IMR-90 (cell line): ENCODE measurements at regions not wholly inside any gene's neighbourhood (a gene's known extent, or its start where the extent isn't known, plus 50 kb on each side); places are given as distances from the start of the nearest gene placed in this dataset.

Experiments used
- ATAC-seq: fragments of 200-7000 bp; cut with Tn5 transposase; 2 replicates; pipeline ENCODE4 v1.9.1; 2020; ENCODE audit warnings: low read depth, mild to moderate bottlenecking, moderate library complexity
- BruUV-seq: library from RNA; stranded (reverse); fragments of 400-500 nt; replicated peaks from 2 replicates; lab custom pipeline; 2021; lab: Mats Ljungman, UMichigan
- CTCF ChIA-PET: fragments of 300-600 bp; formaldehyde crosslinking; extraction: SDS; loops from one replicate; lab custom pipeline; 2021; ENCODE audit warnings: antibody characterized with exemption; lab: Yijun Ruan, JAX
- POLR2A ChIA-PET: fragments of 300-600 bp; sonication (Branson Sonifier 250); formaldehyde crosslinking; loops from one replicate; lab custom pipeline; 2022; ENCODE audit warnings: antibody characterized with exemption; ENCODE audit not compliant: unreplicated experiment; lab: Charles Lee
- DNase-seq: peaks from one replicate; pipeline ENCODE4 v3.0.0; 2013
- H2AFZ ChIP-seq: replicated peaks from 2 replicates; pipeline ENCODE3; 2013; ENCODE audit warnings: low read length, mild to moderate bottlenecking; ENCODE audit not compliant: poor library complexity
- H2AK5ac ChIP-seq: 2 replicates; pipeline ENCODE4 v1.6.1; 2013; ENCODE audit warnings: low read depth, low read length, inconsistent platforms
- H2AK9ac ChIP-seq: replicated peaks from 2 replicates; pipeline ENCODE3; 2013; ENCODE audit warnings: mild to moderate bottlenecking, low read depth, low read length, moderate library complexity; ENCODE audit not compliant: poor library complexity
- H2BK120ac ChIP-seq: 2 replicates; pipeline ENCODE4 v1.6.1; 2013; ENCODE audit warnings: low read depth, low read length, inconsistent platforms
- H2BK15ac ChIP-seq: 3 replicates; pipeline ENCODE4 v1.6.1; 2013; ENCODE audit warnings: low read depth, low read length, inconsistent platforms
- H2BK20ac ChIP-seq: 2 replicates; pipeline ENCODE4 v1.6.1; 2013; ENCODE audit warnings: low read depth, mild to moderate bottlenecking, inconsistent platforms, low read length, moderate library complexity
- H2BK5ac ChIP-seq: 2 replicates; pipeline ENCODE4 v1.6.1; 2013; ENCODE audit warnings: mild to moderate bottlenecking, low read depth, low read length, inconsistent platforms; ENCODE audit not compliant: poor library complexity, severe bottlenecking
- H3K14ac ChIP-seq: replicated peaks from 2 replicates; pipeline ENCODE4 v1.6.1; 2013; ENCODE audit warnings: low read depth, low read length, inconsistent platforms
- H3K18ac ChIP-seq: 2 replicates; pipeline ENCODE4 v1.6.1; 2013; ENCODE audit warnings: low read depth, low read length, control low read depth
- H3K23ac ChIP-seq: 2 replicates; pipeline ENCODE4 v1.6.1; 2013; ENCODE audit warnings: low read depth, low read length, inconsistent platforms
- H3K27ac ChIP-seq: 2 replicates; pipeline ENCODE4 v1.5.1; 2013; ENCODE audit warnings: mild to moderate bottlenecking, control low read depth, low read length; ENCODE audit not compliant: insufficient read depth
- H3K27me3 ChIP-seq: 2 replicates; pipeline ENCODE4 v1.6.1; 2013; ENCODE audit warnings: low read length; ENCODE audit not compliant: control insufficient read depth, insufficient read depth
- H3K36me3 ChIP-seq: 2 replicates; pipeline ENCODE4 v1.6.1; 2013; ENCODE audit warnings: low read length, mixed read lengths; ENCODE audit not compliant: control insufficient read depth, insufficient read depth
- H3K4ac ChIP-seq: 2 replicates; pipeline ENCODE4 v1.6.1; 2013; ENCODE audit warnings: low read depth, low read length, inconsistent platforms
- H3K4me1 ChIP-seq: 2 replicates; pipeline ENCODE4 v1.6.1; 2013; ENCODE audit warnings: low read length, mixed read lengths; ENCODE audit not compliant: control insufficient read depth, insufficient read depth
- H3K4me2 ChIP-seq: 2 replicates; pipeline ENCODE4 v1.6.1; 2013; ENCODE audit warnings: low read depth, mild to moderate bottlenecking, control low read depth, low read length, moderate library complexity
- H3K4me3 ChIP-seq: 2 replicates; pipeline ENCODE4 v1.5.1; 2013; ENCODE audit warnings: low read depth, mild to moderate bottlenecking, control low read depth, low read length, moderate library complexity; ENCODE audit not compliant: insufficient read depth
- H3K56ac ChIP-seq: 2 replicates; pipeline ENCODE4 v1.6.1; 2013; ENCODE audit warnings: low read length, inconsistent platforms; ENCODE audit not compliant: insufficient read depth; ENCODE audit errors: extremely low read depth
- H3K79me1 ChIP-seq, 2 experiments: 2 replicates each; pipeline ENCODE4 v1.6.1; 2013; ENCODE audit warnings: low read length in 2 of 2, inconsistent platforms in 1 of 2, low read depth in 1 of 2
- H3K9ac ChIP-seq: 2 replicates; pipeline ENCODE4 v1.6.1; 2013; ENCODE audit warnings: low read depth, low read length, control low read depth
- H3K9me1 ChIP-seq: 2 replicates; pipeline ENCODE4 v1.6.1; 2013; ENCODE audit warnings: low read length, inconsistent platforms; ENCODE audit not compliant: insufficient read depth
- H3K9me3 ChIP-seq: 2 replicates; pipeline ENCODE4 v1.6.1; 2013; ENCODE audit warnings: low read length; ENCODE audit not compliant: control insufficient read depth, insufficient read depth
- H4K20me1 ChIP-seq: 2 replicates; pipeline ENCODE4 v1.6.1; 2013; ENCODE audit warnings: low read length, inconsistent platforms; ENCODE audit not compliant: insufficient read depth
- H4K5ac ChIP-seq: 2 replicates; pipeline ENCODE4 v1.6.1; 2013; ENCODE audit warnings: mild to moderate bottlenecking, low read depth, low read length, control low read depth
- H4K8ac ChIP-seq, 2 experiments: 2 replicates each; pipeline ENCODE4 v1.6.1; 2013; ENCODE audit warnings: low read depth in 2 of 2, low read length in 2 of 2, control low read depth in 1 of 2, inconsistent platforms in 1 of 2
- H4K91ac ChIP-seq: 2 replicates; pipeline ENCODE4 v1.6.1; 2013; ENCODE audit warnings: low read depth, low read length, inconsistent platforms; ENCODE audit not compliant: insufficient read depth
- BHLHE40 ChIP-seq: fragments of 150-350 bp; IDR thresholded peaks from 2 replicates; pipeline ENCODE4 v1.6.1; 2016; ENCODE audit warnings: mild to moderate bottlenecking, low read depth, low read length
- CHD1 ChIP-seq: IDR thresholded peaks from 2 replicates; pipeline ENCODE4 v1.6.1; 2012; ENCODE audit warnings: low read depth, low read length, improper control_type of control experiment
- ELK1 ChIP-seq: fragments of 150-350 bp; IDR thresholded peaks from 2 replicates; pipeline ENCODE4 v1.6.1; 2016; ENCODE audit warnings: low read depth, mild to moderate bottlenecking, low read length, moderate library complexity, borderline replicate concordance
- FOS ChIP-seq: fragments of 150-350 bp; IDR thresholded peaks from 2 replicates; pipeline ENCODE4 v1.6.1; 2016; ENCODE audit warnings: low read depth, low read length
- MAFK ChIP-seq: IDR thresholded peaks from 2 replicates; pipeline ENCODE4 v1.6.1; 2012; ENCODE audit warnings: low read depth, low read length, improper control_type of control experiment
- MAZ ChIP-seq: IDR thresholded peaks from 2 replicates; pipeline ENCODE4 v1.6.1; 2012; ENCODE audit warnings: low read depth, mild to moderate bottlenecking, low read length, improper control_type of control experiment, moderate library complexity, borderline replicate concordance
- MXI1 ChIP-seq: IDR thresholded peaks from 2 replicates; pipeline ENCODE4 v1.6.1; 2012; ENCODE audit warnings: low read depth, mild to moderate bottlenecking, low read length, moderate library complexity, borderline replicate concordance
- POLR2A ChIP-seq: IDR thresholded peaks from 2 replicates; pipeline ENCODE4 v1.6.1; 2012; ENCODE audit warnings: mild to moderate bottlenecking, low read depth, low read length
- RAD21 ChIP-seq: IDR thresholded peaks from 2 replicates; pipeline ENCODE4 v1.6.1; 2012; ENCODE audit warnings: low read length, improper control_type of control experiment
- RCOR1 ChIP-seq: IDR thresholded peaks from 2 replicates; pipeline ENCODE4 v1.6.1; 2012; ENCODE audit warnings: mild to moderate bottlenecking, low read length, improper control_type of control experiment; ENCODE audit not compliant: insufficient replicate concordance
- RFX5 ChIP-seq: IDR thresholded peaks from 2 replicates; pipeline ENCODE4 v1.8.0; 2012; ENCODE audit warnings: low read depth, mild to moderate bottlenecking, low read length, moderate library complexity
- SMC3 ChIP-seq: fragments of 150-350 bp; IDR thresholded peaks from 2 replicates; pipeline ENCODE4 v1.6.1; 2016; ENCODE audit warnings: low read depth, mild to moderate bottlenecking, antibody characterized with exemption, low read length, moderate library complexity
- USF2 ChIP-seq: fragments of 150-350 bp; IDR thresholded peaks from 2 replicates; pipeline ENCODE4 v1.6.1; 2017; ENCODE audit warnings: mild to moderate bottlenecking, antibody characterized with exemption, low read length, low read depth
- WGBS, 2 experiments: methylation state at CpG; one replicate each; pipeline versions ENCODE4 v1.1.5 to v1.1.7; 2013; ENCODE audit warnings: missing lambda C conversion rate in 2 of 2; ENCODE audit not compliant: insufficient read length in 1 of 2; ENCODE audit errors: extremely low coverage in 2 of 2; 5-methylcytosine and 5-hydroxymethylcytosine counted together
- dilution Hi-C: fragments of 300-500 bp; cut with HindIII; formaldehyde crosslinking; loops from one replicate; pipeline ENCODE4 v1.14.3; 2018; ENCODE audit warnings: low sequenced_read_pairs; ENCODE audit not compliant: unreplicated experiment
- in situ Hi-C: fragments of 300-500 bp; cut with MboI; formaldehyde crosslinking; loops from 3 replicates; pipeline ENCODE4 v1.14.3; 2019; ENCODE audit warnings: low sequenced_read_pairs, inconsistent platforms, mixed read lengths
- intact Hi-C: fragments of 100-400 bp; cut with micrococcal nuclease; formaldehyde crosslinking; loops from 2 replicates; pipeline ENCODE4 v1.10.0; 2022

GRCh38 chr1:198922638-198923430 lies 284.0 kb downstream of the PTPRC start:
- ATAC-seq (no peak), DNase-seq (no peak)
- in situ Hi-C loops, result no loop called here
- no peak overlapping the region for H3K4ac ChIP-seq
- H4K8ac ChIP-seq, result no peak overlapping the region
- CTCF ChIA-PET, result no interaction called here
- no peak overlapping the region for H2BK120ac ChIP-seq
- no peak overlapping the region for H2AK5ac ChIP-seq
- H3K4me1 ChIP-seq, result 0 out of 2 replicates have a peak, but pooled peaks cover 2% of the 10 kb centered on the region
- dilution Hi-C loops, result no loop called here
- H4K20me1 ChIP-seq, result peaks cover 24% of the 10 kb centered on the region
- H2AK9ac ChIP-seq, result no peak overlapping the region
- intact Hi-C loops, result no loop called here
- H3K36me3 ChIP-seq, result peaks cover 2% of the 10 kb centered on the region; the same call in 1 of the 2 replicates
- no peak overlapping the region for H4K91ac ChIP-seq
- H3K9ac ChIP-seq, result no peak overlapping the region
- no CpG with 5 or more reads among the region's 5 CpGs for WGBS, 2 experiments
- peaks cover 24 to 59% of the 10 kb centered on the region in 2 experiments for H3K79me1 ChIP-seq
- POLR2A ChIA-PET, result no interaction called here
- no peak overlapping the region for H3K14ac ChIP-seq
- no peak overlapping the region for H3K27ac ChIP-seq
- no peaks in the 10 kb centered on the region for H3K27me3 ChIP-seq
- no peak overlapping the region for H3K23ac ChIP-seq
- no peak overlapping the region for H4K5ac ChIP-seq
- no peak overlapping the region for H2AFZ ChIP-seq
- no peak overlapping the region for H2BK20ac ChIP-seq
- H3K4me2 ChIP-seq, result no peak overlapping the region
- no peak overlapping the region for H3K56ac ChIP-seq
- no peak overlapping the region for H3K4me3 ChIP-seq
- no peaks in the 10 kb centered on the region for H3K9me3 ChIP-seq
- no peak overlapping the region; the same call in 1 of the 2 replicates for H3K18ac ChIP-seq
- H2BK5ac ChIP-seq, result no peak overlapping the region
- H3K9me1 ChIP-seq, result peaks cover 2% of the 10 kb centered on the region; the same call in 1 of the 2 replicates
- TF ChIP-seq MAFK (no peak), MAZ (no peak), POLR2A (no peak), CHD1 (no peak), SMC3 (no peak), RAD21 (no peak), RFX5 (no peak), BHLHE40 (no peak), FOS (no peak), MXI1 (no peak), ELK1 (no peak), USF2 (no peak), RCOR1 (no peak)
- BruUV-seq, result no TSS peak
- H2BK15ac ChIP-seq, result no peak overlapping the region
